ENCODE measurements at regions not wholly inside any gene's neighbourhood (a gene's known extent, or its start where the extent isn't known, plus 50 kb on each side); places are given as distances from the start of the nearest gene placed in this dataset.

- H3K27ac Mint-ChIP-seq: peak overlapping the region in 1 of 3 experiments; percentile 56; a peak in 2 of 7 replicates
These were observed 230.1 kb downstream of the TFAP2C start for GRCh38 chr20:56859039-56859800.

More at GRCh38 chr20:56859039-56859800, 230.1 kb downstream of the TFAP2C start:
- H3K56ac ChIP-seq (ENCODE audit: insufficient read length, low read depth, low read length): no peak overlapping the region
- H3K27me3 ChIP-seq (ENCODE audit: insufficient read depth, low read length): no peaks in the 10 kb centered on the region
- H4K5ac ChIP-seq (ENCODE audit: insufficient read length, low read depth, low read length): no peak overlapping the region
- H3K4ac ChIP-seq (ENCODE audit: low read depth, low read length): no peak overlapping the region
- no peak overlapping the region for H2BK120ac ChIP-seq (ENCODE audit: low read depth, low read length, poor library complexity, severe bottlenecking)
- no peak overlapping the region for H3T11ph ChIP-seq (ENCODE audit: low read length)
- H3K79me1 ChIP-seq (ENCODE audit: insufficient read depth, low read depth, low read length, poor library complexity, severe bottlenecking): no peaks in the 10 kb centered on the region
- no peaks in the 10 kb centered on the region for H4K20me1 ChIP-seq (ENCODE audit: control insufficient read depth, insufficient read depth, insufficient read length)
- H2AFZ ChIP-seq (ENCODE audit: low read length): no peak overlapping the region
- no peak overlapping the region for H2AK5ac ChIP-seq (ENCODE audit: insufficient read length, low read length)
- no peak overlapping the region for H2BK5ac ChIP-seq (ENCODE audit: insufficient read length, low read length)
- H2BK12ac ChIP-seq (ENCODE audit: insufficient read length, low read depth, low read length): no peak overlapping the region
- no peak overlapping the region for H3K4me2 ChIP-seq (ENCODE audit: insufficient read depth, insufficient read length, low read length)
- Mint-ChIP-seq H3K36me3 (ENCODE audit: insufficient read depth in 1 of 3, low read depth in 3 of 3) (no peaks in the 10 kb centered on the region), H3K9me3 (no peaks in the 10 kb centered on the region), H3K4me3 (peak overlapping the region in 1 of 2 experiments; percentile 62; a peak in 2 of 5 replicates), H3K4me1 (peaks cover 35 to 39% of the 10 kb centered on the region in 2 experiments), H3K27me3 (ENCODE audit: low read depth) (peaks cover 22% of the 10 kb centered on the region)
- no CpG with 5 or more reads among the region's 13 CpGs for WGBS (ENCODE audit: extremely low coverage, insufficient read length, low lambda C conversion rate)
- H3K27ac ChIP-seq (ENCODE audit: insufficient read length, low read depth, low read length): no peak overlapping the region
- H2BK15ac ChIP-seq (ENCODE audit: low read depth, low read length): no peak overlapping the region
- peaks cover 4% of the 10 kb centered on the region; the same call in 1 of the 2 replicates for H3K4me1 ChIP-seq (ENCODE audit: insufficient read depth, low read length)
- H3K9ac ChIP-seq (ENCODE audit: extremely low read depth, insufficient read length, low read length): no peak overlapping the region
- no peak for DNase-seq
- H4K8ac ChIP-seq (replicated peaks; ENCODE audit: insufficient read length, low read depth, low read length): no peak overlapping the region
- 0 out of 2 replicates have a peak overlapping the region, but pooled peaks have one; percentile 34 for H3K14ac ChIP-seq (ENCODE audit: insufficient read depth, low read length)
- H3K9me3 ChIP-seq (ENCODE audit: control insufficient read depth, low read depth, low read length): no peaks in the 10 kb centered on the region
- H3K18ac ChIP-seq (ENCODE audit: insufficient read length, low read depth, low read length): peak overlapping the region; percentile 4
- H2BK20ac ChIP-seq (ENCODE audit: low read depth, low read length, poor library complexity, severe bottlenecking): no peak overlapping the region
- no peak for TF ChIP-seq CTCF (conservative IDR thresholded peaks at IDR 0.05)
- H3K23ac ChIP-seq (ENCODE audit: insufficient read length, low read depth, low read length): no peak overlapping the region
- H3K23me2 ChIP-seq (ENCODE audit: insufficient read length, low read depth, low read length, poor library complexity, severe bottlenecking): no peaks in the 10 kb centered on the region
- no peaks in the 10 kb centered on the region for H3K79me2 ChIP-seq (ENCODE audit: insufficient read depth, low read length)
- H4K91ac ChIP-seq (ENCODE audit: insufficient read length, low read depth, low read length): no peak overlapping the region
